ENCODE measurements at regions not wholly inside any gene's neighbourhood (a gene's known extent, or its start where the extent isn't known, plus 50 kb on each side); places are given as distances from the start of the nearest gene placed in this dataset.

GRCh38 chr16:8203101-8203500 lies 387.2 kb downstream of the TMEM114 start:
- 60 to 80% methylated on average over 2 of the region's 2 CpGs for WGBS, 2 donors
- H3K9me3 ChIP-seq: peaks cover 0 to 9% (median 0%) of the 10 kb centered on the region in 3 donors
- no peaks in the 10 kb centered on the region for H3K4me1 ChIP-seq
- H3K4me3 ChIP-seq: no peak overlapping the region
- intact Hi-C loops (cut with DNase I): no loop called here
- no peak overlapping the region for H3K27ac ChIP-seq
- no peaks in the 10 kb centered on the region for H3K27me3 ChIP-seq
- no peak for DNase-seq
- no peaks in the 10 kb centered on the region for H3K36me3 ChIP-seq
- TF ChIP-seq POLR2A (IDR thresholded peaks at IDR 0.05) (no peak), CTCF (IDR thresholded peaks at IDR 0.05) (no peak)

GRCh38 chr16:8200839-8201238 lies 389.5 kb downstream of the TMEM114 start:
- no peaks in the 10 kb centered on the region for H3K36me3 ChIP-seq
- DNase-seq: no peak
- no peak overlapping the region for H3K27ac ChIP-seq
- no peaks in the 10 kb centered on the region for H3K27me3 ChIP-seq
- H3K4me1 ChIP-seq: no peaks in the 10 kb centered on the region
- H3K4me3 ChIP-seq: no peak overlapping the region
- peaks cover 0 to 9% (median 0%) of the 10 kb centered on the region in 3 donors for H3K9me3 ChIP-seq
- WGBS, 2 donors: 71 to 81% methylated on average over 2 of the region's 2 CpGs
- no peak for TF ChIP-seq CTCF (IDR thresholded peaks at IDR 0.05)
- no peak for TF ChIP-seq POLR2A (IDR thresholded peaks at IDR 0.05)
- intact Hi-C loops (cut with DNase I): no loop called here

- TF ChIP-seq CTCF (IDR thresholded peaks at IDR 0.05) (no peak), POLR2A (IDR thresholded peaks at IDR 0.05) (no peak)
- H3K27ac ChIP-seq: no peak overlapping the region
- no peaks in the 10 kb centered on the region for H3K27me3 ChIP-seq
- H3K4me1 ChIP-seq: no peaks in the 10 kb centered on the region
- no peaks in the 10 kb centered on the region for H3K36me3 ChIP-seq
- no peak for DNase-seq
- H3K4me3 ChIP-seq: no peak overlapping the region
- intact Hi-C loops (cut with DNase I): no loop called here
- 45 to 51% methylated on average over 5 of the region's 5 CpGs for WGBS, 2 donors
- peaks cover 0 to 9% (median 0%) of the 10 kb centered on the region in 3 donors for H3K9me3 ChIP-seq
Observed at GRCh38 chr16:8199390-8199789, 390.9 kb downstream of the TMEM114 start.

- DNase-seq: no peak
- no peaks in the 10 kb centered on the region for H3K9me3 ChIP-seq
- H3K36me3 ChIP-seq: no peaks in the 10 kb centered on the region
- intact Hi-C loops (cut with DNase I): no loop called here
- no peaks in the 10 kb centered on the region for H3K27me3 ChIP-seq
- H3K27ac ChIP-seq: no peak overlapping the region
- H3K4me1 ChIP-seq: no peaks in the 10 kb centered on the region
- H3K4me3 ChIP-seq: no peak overlapping the region
- WGBS, 2 donors: 25 to 52% methylated on average over 2 of the region's 2 CpGs
- TF ChIP-seq CTCF (IDR thresholded peaks at IDR 0.05) (peak in 1 of 6 experiments; percentile 22), POLR2A (IDR thresholded peaks at IDR 0.05) (no peak)
Observed at GRCh38 chr16:8194794-8195193, 395.5 kb downstream of the TMEM114 start.

- intact Hi-C loops (cut with DNase I): no loop called here
- Histone ChIP-seq H3K4me3 (no peak overlapping the region), H3K4me1 (no peaks in the 10 kb centered on the region), H3K27ac (no peak overlapping the region), H3K36me3 (no peaks in the 10 kb centered on the region), H3K27me3 (no peaks in the 10 kb centered on the region), H3K9me3 (no peaks in the 10 kb centered on the region)
- no peak for DNase-seq
- TF ChIP-seq POLR2A (IDR thresholded peaks at IDR 0.05): no peak
- no peak for TF ChIP-seq CTCF (IDR thresholded peaks at IDR 0.05)
- 79% methylated on average over 8 of the region's 8 CpGs for WGBS, 2 donors
Observed at GRCh38 chr16:8188841-8189240, 401.5 kb downstream of the TMEM114 start.
